ENCODE measurements at regions not wholly inside any gene's neighbourhood (a gene's known extent, or its start where the extent isn't known, plus 50 kb on each side); places are given as distances from the start of the nearest gene placed in this dataset.
A peak's percentile ranks its signal among the peaks of the same experiment; 100 is the strongest.
"Not testable (repeated sequence)": the region's sequence is repeated elsewhere in the genome, so short reads cannot be mapped to it uniquely, and the experiment has no call there.

DNA sequence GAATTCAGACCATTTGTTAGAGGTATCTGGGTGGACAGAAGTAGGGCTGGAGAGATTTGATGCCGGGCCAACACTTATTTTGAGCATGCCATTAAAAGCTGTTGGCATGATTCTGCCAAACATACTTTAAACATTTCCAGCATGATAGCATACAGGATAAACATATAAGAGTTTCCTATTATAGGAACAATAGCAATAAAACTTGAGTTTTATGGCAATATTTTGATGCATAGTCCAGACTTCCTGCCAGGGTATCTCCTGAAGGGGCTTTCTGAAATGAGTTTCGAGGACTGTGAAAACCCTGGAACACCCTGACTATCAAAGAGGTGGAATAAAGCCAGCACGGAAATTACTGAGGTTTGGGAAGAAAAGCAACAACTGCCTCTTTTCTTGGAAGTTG, 1398.0 kb upstream of the NXPH2 start:
- no peak for DNase-seq

DNA sequence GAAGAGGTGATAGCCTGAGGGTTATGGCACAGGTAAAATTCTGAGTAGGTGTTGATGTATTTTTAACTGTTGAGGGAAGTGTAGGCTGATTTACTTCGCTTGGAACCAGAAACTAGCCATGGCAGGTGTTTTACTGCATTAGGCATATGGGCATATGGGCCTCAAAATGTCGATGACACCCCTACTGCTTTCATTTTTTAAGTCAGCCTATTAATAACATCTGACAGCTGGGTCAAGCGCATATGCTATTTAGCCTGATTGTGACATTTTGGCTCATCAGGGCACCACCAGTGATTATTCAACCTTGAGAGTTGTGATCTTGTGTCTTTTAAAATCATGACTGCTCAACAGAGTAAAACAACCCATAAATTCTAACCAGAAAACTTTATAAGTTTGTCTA, 1396.9 kb upstream of the NXPH2 start:
- DNase-seq = no peak

DNA sequence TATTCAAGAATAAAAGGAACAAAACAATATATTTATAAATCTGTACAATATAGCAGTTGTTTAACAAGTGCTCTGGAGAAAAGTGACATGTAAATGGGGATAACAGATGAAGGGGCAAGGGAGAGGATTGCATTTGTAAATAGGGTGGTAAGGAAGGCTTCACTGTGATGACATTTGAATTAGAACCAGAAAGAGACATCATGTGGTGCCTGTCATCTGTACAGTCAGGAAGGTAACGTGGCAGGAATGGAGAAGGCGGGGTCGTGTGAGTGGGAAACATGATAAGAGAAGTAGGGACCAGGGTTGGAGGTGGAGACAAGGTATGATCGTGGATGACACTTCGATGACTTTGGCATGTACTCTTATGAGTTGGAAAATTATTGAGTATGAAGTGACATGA, 1393.6 kb upstream of the NXPH2 start:
- DNase-seq = no peak

DNA sequence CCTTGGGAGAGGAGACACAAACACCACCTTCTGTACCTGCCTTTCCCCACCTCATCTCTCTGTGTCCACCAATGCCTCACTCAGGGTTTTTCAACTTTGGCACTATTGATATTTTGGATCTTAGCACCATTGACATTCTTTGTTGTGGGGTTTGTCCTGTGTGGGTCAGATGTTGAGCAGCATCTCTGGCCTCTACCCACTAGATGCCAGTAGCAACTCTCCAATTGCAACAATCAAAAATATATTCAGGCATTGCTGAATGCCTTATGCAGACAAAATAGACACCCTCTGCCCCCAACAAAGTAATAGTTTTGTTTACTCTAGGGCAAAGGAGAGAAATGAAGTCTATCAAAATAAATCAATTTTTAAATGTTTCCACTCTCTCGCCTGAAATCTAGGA, 1384.3 kb upstream of the NXPH2 start:
- no peak for DNase-seq

DNA sequence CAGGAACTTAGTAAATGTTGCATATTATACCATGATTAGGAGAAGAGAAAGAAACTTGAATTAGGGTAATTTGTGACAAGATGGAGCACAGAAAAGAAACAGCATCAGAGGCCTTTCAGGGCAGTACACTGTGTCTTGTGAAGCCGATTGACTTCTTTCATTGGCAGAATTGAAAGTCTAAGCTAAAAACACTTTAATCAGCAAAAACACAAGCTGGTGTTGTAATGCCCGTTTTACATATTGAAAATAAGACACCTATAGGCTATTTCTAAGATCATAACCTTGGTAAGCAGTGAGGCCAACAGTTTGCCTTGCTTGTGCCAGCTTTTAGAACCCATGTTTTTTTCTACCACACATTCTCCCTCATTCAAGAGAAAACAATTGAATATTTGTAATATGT, 1378.1 kb upstream of the NXPH2 start:
- no peak for DNase-seq

DNA sequence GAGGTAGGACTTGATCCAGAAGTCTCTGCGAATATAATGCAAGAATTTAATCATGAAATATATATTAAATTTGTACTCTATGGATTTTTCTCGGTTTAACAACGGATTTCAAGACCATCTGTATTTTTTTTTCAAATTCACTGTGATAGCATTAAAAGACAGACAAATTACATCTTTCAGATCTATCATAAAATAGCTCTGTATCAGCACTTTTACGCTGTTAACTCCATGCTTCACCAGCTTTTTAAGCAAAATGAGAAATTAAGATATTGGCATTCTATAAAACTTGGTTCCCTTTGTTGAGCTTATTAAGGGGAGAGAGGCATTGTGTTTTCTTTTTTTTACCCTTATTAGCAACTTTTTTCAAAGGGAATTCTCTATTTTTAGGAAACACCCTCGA, 1377.6 kb upstream of the NXPH2 start:
- DNase-seq = no peak

DNA sequence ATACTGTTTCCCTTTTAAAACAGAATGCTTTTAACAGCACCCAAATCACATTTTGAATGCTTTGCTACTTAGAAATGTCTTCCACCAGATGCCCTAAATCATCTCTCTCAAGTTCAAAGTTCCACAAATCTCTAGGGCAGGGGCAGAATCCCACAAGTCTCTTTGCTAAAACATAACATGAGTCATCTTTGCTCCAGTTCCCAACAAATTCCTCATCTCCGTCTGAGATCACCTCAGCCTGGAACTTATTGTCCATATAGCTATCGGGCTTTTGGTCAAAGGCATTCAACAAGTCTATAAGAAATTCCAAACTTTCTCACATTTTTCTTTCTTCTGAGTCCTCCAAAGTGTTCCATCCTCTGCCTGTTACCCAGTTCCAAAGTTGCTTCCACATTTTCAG, 1374.5 kb upstream of the NXPH2 start:
- no peak for DNase-seq

DNA sequence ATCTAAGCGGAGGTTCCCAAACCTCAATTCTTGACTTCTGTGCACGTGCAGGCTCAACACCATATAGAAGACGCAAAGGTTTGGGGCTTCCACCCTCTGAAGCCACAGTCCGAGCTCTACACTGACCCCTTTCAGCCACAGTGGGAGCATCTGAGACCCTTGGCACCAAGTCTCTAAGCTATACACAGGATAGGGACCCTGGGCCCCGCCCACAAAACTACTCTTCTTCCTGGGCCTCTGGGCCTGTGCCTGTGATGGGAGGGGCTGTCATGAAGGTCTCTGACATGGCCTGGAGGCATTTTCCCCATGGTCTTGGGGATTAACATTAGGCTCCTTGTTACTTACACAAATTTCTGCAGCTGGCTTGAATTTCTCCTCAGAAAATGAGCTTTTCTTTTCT, 1374.1 kb upstream of the NXPH2 start:
- no peak for DNase-seq

DNA sequence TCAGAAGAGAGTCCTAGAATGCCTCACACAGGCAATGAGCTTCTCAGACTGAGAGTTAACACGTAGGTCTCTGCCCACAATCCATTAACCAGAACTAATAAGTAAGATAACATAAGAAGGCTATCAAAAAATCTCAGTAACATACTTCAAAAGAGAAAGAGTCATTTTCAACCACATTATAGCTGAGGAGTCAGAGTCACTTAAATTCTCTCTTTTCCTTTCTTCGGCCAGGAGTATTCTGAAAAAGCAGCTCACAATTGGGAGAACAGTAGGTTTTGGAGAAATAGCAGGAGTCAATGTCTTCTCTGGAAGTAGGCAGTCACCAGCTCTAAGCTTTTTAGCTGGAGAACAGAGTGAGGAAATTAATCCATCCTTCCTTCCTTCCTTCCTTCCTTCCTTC, 1364.4 kb upstream of the NXPH2 start:
- no peak for DNase-seq

DNA sequence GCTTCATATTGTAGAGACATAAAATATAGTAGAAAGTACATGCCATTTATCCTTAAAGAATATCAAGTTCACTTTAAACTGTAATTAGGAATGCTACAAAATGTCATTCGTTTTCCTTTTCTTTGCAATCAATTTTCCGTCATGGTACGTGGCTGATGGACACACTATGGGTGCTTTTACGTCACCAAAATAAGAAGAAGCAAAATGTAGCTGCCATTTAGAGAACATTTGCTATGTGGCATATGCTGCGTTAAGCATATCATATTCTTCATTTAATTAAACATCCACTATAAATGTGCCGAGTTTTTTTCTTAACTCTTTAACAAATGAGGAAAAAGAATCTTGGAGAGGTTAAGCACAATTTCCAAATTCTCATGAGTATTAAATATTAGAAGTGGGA, 1358.5 kb upstream of the NXPH2 start:
- DNase-seq = no peak

DNA sequence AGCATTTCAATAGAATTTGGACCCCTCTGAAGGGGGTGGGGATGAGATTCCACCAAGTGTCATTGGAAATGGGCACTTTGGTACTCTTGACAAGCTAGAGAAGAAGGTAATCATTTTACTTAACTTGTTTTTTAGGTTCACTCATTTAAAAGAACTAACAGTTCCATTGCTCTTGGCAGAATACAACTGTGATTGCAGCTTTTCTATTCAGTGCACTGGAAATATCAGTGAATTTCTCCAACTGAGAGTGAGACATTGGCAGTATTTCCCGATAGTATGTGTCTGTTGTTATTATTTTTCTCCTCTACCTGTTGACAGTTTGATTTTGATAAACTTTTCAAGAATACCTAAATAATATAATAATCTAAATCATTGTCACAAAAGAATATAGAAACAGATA, 1356.7 kb upstream of the NXPH2 start:
- DNase-seq = no peak

DNA sequence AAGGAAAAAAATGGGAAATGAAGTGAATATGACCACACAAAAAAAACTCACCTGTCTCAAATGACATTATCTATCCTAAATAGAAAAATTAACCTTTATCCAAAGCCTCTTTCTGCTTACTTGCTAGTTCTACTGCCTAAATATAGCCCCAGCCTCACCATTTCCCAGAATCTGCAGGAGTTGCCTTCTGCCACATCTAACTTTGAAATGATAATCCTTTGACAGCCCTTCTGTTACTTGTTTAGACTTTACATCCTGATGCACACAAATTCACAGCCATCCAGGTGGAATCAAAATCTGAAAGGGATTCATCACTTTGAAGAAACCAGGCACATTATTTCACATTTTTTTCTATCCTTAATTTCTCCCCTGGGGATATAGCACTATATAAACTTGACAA, 1356.2 kb upstream of the NXPH2 start:
- no peak for DNase-seq

DNA sequence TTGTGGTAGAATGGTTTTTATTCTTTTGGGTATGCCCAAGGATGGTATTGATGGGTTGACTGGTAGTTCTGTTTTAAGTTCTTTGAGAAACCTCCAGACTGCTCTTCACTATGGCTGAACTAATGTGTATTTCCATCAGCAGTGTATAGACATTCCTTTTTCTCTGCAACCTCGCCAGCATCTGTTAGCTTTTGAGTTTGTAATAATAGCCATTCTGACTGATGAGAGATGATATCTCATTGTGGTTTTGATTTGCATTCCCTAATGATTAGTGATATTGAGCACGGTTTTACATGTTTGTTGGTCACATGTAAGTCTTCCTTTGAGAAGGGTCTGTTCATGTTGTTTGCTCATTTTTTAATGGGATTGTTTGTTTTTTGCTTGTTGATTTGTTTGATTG, 1348.7 kb upstream of the NXPH2 start:
- no peak for DNase-seq

DNA sequence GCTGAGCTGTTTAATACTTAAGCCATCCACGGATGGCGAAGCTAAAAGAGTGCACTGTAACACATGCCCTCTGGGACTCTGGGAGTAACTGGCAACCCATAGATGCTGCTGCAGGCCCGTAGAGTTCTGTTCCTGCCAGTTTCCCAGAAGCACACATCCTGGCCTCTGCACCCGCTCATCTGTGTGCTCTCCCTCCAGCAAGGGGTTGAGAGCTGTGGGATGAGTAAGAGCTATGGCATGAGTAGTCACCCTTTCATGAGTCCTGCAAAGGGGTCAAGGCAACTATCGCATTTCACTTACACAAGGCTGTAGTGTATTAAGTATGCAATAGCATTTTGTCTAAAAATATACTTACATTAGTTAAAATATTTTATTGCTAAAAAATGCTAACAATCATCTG, 1341.8 kb upstream of the NXPH2 start:
- DNase-seq = no peak

DNA sequence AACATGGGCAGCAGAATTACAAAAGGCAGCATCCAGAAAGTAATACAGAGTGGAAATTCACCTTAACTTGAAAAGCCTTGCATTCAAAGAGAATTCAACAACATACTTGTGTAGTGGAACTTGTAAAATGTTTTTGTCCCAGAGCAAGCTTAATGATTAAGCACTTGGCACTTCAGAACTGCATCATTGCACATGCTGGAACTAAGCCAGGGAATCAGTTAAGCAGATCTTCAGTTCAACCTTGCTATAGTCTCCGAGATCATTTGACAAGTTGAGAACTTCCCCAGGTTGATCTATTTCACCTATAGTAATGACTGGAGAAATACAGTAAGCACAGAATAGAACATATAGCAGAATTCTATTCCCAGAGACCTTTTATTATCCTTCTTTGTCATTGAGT, 1337.2 kb upstream of the NXPH2 start:
- DNase-seq = no peak

DNA sequence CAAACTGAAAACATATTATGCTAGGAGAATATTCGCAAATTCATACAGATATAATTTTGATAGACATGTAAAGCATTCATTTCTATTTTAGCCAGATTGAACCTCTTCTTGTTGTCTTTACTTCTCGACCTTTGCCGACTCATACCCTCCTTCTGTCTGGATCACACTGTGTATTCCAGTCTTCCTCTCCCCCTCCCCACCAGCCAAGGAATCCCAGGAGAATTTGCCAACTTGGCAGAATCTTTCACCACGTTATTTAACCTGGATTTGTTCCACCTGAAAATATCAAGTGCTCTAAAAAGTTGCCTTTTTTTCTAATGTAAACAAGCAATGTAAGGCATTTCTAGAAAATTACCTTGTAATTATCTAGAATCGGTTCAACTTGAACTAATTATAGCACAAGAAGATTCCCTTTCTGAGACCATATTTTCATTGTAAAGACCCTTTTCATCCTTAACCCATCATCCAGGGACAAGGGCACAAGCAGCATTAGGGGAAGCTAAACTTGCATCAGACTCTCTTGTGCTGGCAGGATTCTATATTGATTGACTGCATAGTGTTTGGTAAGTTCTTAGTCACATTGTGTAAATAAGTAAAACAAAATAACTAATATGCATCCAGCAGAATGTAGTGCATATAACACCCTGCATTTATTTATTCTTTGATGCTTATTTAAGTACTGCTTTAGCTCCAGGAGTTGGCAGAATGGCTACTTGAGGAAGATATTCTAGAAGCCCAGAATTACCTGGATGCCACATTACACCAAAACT, 1328.7 kb upstream of the NXPH2 start:
- no peak for DNase-seq

DNA sequence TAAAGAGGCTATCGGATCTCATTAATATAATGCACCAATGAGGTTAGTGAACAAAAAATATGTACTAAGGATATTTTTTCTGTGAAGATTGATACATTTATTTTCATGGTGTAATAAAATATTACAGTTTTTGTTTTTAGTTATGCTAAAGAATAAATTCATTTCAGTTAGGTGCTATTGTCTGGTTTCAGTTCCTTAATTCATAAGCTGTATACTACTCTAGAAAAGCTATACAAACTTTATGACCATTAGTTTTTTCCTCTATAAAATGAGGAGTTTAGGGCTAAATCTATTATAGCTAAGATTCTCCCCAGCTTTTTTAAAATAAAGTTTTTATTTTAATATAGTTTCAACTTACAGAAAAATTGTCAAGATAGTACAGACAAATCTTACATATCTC, 1311.7 kb upstream of the NXPH2 start:
- no peak for DNase-seq

DNA sequence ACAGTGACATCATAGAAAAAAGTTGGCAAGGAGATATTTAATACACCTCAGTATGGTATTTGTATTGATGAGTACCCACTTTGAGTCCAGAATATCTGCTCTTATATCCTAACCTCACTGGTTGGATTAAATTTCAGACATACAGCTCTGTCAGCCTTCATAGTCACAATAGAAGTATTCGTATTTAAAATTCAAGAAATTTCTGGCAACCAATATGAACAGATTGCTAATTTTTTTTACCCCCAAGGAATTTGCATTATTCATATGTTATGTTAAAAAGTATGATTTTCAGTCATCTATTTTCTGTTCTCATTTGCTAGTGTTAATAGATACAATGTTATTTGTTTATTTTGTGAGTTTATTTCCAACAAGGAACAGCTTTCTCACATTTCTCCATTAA, 1306.8 kb upstream of the NXPH2 start:
- no peak for DNase-seq

DNA sequence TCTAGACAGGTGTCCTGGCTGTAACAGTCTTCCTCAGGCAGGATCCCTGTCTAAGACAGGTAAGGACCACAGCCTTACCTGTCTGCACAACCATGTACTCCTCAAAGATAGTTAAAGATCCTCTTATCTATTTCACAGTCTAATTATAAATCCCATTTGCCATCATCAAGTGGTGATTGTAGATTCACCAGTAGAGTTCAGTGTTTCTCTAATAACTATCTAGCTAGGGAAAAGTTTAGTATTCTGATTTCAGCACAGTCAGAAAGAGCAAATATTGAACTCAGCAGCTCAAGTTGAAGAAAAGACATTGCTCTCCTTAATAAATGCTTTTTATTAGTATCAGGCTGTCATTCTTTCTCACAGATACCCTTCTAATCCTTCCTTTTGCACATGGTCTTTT, 1305.5 kb upstream of the NXPH2 start:
- peak; percentile 9 to 12 for DNase-seq

DNA sequence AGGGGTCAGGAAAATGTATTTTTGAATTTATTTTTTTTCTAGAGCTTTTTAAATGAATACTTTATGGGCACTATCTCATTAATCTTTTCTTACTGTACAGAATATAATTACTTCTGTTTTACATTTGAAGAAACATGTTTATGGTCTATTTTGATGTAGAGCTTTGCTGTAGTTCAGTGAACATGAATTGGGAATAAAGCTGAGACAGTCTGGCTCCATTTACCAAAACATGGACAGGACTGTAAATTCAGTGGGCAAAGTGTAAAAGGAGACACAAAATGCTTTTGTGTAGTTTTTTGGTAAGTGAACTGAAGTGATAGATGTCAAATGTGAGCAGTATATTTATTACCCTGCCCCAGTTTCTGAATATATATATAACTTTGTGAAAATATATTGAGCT, 1298.8 kb upstream of the NXPH2 start:
- DNase-seq = no peak

DNA sequence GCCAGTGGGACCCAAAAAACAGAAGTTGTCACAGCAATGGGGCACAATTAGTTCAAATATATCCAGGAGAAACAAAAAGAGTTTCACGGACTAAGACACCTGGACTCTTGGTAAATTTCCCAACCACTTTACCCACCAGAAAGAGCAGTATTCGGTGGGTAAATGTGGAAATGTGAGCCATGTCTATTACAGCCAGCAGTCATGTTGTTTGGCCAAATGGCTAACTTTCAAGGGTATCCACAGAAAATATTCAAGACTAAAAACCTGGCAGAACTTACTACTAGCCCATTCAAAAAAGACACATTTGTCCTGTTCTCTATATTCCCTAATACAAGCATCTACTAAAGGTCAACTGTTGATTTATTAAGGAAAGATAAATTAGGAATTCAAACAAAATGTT, 1296.0 kb upstream of the NXPH2 start:
- no peak for DNase-seq

DNA sequence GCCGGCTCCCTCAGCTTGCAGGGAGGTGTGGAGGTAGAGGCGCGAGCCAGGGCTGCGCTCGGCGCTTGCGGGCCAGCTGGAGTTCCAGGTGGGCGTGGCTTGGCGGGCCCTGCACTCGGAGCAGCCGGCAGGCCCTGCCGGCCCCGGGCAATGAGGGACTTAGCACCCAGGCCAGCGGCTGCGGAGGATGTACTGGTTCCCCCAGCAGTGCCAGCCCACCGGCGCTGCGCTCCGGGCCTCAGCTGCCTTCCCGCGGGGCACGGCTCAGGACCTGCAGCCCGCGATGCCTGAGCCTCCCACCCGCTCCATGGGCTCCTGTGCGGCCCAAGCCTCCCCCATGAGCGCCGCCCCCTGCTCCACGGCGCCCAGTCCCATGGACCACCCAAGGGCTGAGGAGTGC, 1293.6 kb upstream of the NXPH2 start:
- DNase-seq = not testable (repeated sequence)

DNA sequence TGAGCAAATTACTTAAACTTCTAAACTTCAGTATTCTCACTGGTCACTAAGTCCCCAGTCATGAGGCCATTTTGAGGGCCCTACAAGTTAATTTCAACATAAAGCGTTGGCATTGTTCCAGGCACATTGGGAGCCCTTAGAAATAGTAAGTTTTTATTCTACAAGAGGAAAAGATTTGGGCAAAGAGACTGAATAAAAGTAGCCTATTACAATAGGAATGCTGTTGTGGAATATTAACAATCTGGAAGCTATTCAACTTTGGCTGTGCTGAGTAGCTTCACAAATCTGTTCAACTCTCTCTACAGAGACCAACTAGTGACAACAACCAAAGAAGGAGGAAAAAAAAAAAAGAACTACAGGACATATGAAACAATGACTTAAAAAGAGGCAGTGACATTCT, 1287.5 kb upstream of the NXPH2 start:
- no peak for DNase-seq

DNA sequence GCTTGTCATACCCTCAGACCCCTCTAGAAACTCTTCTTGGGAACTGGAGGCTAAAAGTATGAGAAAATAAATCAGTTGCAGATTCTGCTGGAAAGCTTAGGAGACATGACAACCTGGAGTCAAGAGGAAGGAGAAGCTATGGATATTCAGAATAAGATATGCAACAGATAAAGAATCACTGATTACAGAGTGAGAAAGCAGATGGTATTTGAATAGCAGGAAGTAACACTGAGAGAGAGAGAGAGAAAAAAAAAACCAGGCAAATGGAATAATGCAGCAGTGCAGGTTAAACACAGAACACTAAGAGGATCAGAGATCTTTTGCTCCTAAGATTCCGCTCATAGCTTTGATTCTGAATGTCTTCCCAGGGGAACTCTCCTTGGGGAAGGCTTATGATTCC, 1284.1 kb upstream of the NXPH2 start:
- no peak for DNase-seq

DNA sequence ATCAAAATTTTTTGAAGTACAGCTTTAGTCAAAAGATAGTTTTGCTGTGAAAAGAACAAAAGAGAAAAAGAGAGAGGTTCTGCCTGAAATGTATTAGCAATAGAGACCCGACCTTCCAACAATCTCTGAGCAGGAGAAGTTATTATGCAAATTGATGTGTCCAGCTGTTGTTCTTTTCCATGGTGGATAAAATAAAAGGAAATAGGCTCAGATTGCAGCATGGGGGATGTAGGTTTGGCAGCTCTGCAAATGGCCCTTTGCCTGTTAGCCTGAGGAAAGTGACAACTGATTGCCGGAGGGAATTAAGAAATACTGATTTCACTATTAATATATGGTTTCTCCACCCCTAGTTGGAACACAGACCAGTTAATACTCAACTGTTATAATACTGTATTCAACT, 1283.2 kb upstream of the NXPH2 start:
- no peak for DNase-seq

DNA sequence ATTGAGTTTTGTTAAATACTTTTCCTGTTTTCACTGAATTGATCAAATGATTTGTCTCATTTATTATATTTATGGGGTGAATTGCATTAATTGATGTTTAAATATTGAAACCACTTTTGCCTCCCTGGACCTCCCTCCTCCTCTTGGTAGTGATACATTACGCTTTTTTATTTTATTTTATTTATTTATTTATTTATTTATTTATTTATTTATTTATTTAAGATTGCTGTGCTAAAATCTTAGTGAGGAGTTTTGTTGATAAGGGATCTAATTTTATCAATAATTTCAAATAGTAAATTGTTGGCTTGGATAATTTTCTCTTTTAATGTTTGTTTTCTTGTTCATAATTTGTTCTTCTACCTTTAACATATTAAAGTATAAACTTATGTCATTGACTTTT, 1281.0 kb upstream of the NXPH2 start:
- no peak for DNase-seq
